ENCODE measurements at regions not wholly inside any gene's neighbourhood (a gene's known extent, or its start where the extent isn't known, plus 50 kb on each side); places are given as distances from the start of the nearest gene placed in this dataset.
"Not testable (repeated sequence)": the region's sequence is repeated elsewhere in the genome, so short reads cannot be mapped to it uniquely, and the experiment has no call there.

DNA sequence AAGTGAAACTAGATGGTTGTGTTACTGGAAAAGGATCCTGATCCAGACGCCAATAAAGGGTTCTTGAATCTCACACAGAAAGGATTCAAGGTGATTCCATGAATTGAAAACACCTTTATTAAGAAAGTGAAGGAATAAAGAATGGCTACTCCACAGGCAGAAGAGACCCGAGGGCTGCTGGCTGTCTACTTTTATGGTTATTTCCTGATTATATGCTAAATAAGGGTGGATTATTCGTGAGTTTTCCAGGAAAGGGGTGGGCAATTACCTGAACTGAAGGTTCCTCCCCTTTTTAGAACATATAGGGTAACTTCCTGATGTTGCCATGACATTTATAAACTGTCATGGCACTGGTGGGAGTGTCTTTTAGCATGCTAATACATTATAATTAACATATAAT lies 50.9 kb upstream of the WARS2 start:
- H3K4me3 Mint-ChIP-seq: no peak overlapping the region
- H3K36me3 Mint-ChIP-seq: peaks cover 28% of the 10 kb centered on the region
- H3K27me3 Mint-ChIP-seq: no peaks in the 10 kb centered on the region
- H3K4me1 Mint-ChIP-seq: peaks cover 0 to 3% (median 2%) of the 10 kb centered on the region in 3 donors
- H3K9me3 Mint-ChIP-seq: peaks cover 0 to 6% (median 5%) of the 10 kb centered on the region in 3 donors
- no peak overlapping the region for H3K27ac Mint-ChIP-seq

- no peak overlapping the region for H3K4me3 Mint-ChIP-seq
- H3K36me3 Mint-ChIP-seq: peaks cover 18% of the 10 kb centered on the region
- no peak overlapping the region for H3K27ac Mint-ChIP-seq
- peaks cover 0 to 2% (median 0%) of the 10 kb centered on the region in 3 donors for H3K9me3 Mint-ChIP-seq
- no peaks in the 10 kb centered on the region for H3K27me3 Mint-ChIP-seq
- H3K4me1 Mint-ChIP-seq: no peaks in the 10 kb centered on the region
Observed at GRCh38 chr1:119204197-119204960, 63.9 kb upstream of the WARS2 start.

- Mint-ChIP-seq H3K4me1 (no peaks in the 10 kb centered on the region), H3K4me3 (no peak overlapping the region)
Observed at GRCh38 chr1:119204961-119205357, 64.5 kb upstream of the WARS2 start.

GRCh38 chr1:119209061-119209460 lies 68.6 kb upstream of the WARS2 start:
- Mint-ChIP-seq H3K27me3 (no peaks in the 10 kb centered on the region), H3K27ac (no peak overlapping the region), H3K4me1 (peaks cover 0 to 2% (median 0%) of the 10 kb centered on the region in 3 donors), H3K9me3 (peaks cover 0 to 1% (median 0%) of the 10 kb centered on the region in 3 donors), H3K36me3 (peaks cover 19% of the 10 kb centered on the region), H3K4me3 (no peak overlapping the region)

More at GRCh38 chr1:119204961-119205357, 64.5 kb upstream of the WARS2 start:
- Mint-ChIP-seq H3K27ac (no peak overlapping the region), H3K9me3 (peaks cover 0 to 2% (median 0%) of the 10 kb centered on the region in 3 donors), H3K27me3 (no peaks in the 10 kb centered on the region), H3K36me3 (peaks cover 18% of the 10 kb centered on the region)

DNA sequence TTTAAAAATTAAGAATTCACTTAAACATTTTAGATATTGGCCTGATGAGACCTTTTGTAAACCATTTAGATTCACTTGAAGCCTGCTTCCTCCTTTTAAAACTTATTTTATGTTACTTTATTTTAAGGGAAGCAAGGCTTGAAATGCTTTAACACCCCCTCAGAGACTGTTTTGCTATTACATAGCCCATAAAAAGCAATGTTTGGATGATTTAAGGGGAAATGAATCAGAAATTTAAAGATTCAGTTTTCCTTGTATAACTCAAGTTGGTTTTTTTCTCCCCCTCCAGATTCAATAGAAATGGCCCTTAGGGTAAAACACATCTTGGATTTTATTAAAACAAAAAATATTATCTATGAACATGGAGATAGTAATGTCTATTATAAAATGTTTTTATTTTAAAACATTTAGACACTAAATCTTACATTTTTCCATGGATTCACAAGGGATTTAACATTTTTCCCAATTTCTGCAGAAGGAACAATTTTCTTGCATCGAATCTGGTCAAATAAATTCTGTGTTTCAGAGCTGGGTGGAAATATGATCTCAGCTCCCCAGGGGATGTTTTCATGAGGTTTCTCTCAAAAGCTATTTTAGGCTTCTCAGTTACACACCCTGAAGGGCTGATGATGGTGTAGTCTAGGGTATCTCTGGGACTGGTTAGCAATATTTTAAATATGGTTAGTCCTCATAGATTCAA lies 69.3 kb upstream of the WARS2 start:
- Mint-ChIP-seq H3K9me3 (peaks cover 0 to 1% (median 0%) of the 10 kb centered on the region in 3 donors), H3K36me3 (peaks cover 19% of the 10 kb centered on the region), H3K27me3 (no peaks in the 10 kb centered on the region), H3K4me1 (peaks cover 0 to 2% (median 0%) of the 10 kb centered on the region in 3 donors), H3K27ac (no peak overlapping the region), H3K4me3 (no peak overlapping the region)

DNA sequence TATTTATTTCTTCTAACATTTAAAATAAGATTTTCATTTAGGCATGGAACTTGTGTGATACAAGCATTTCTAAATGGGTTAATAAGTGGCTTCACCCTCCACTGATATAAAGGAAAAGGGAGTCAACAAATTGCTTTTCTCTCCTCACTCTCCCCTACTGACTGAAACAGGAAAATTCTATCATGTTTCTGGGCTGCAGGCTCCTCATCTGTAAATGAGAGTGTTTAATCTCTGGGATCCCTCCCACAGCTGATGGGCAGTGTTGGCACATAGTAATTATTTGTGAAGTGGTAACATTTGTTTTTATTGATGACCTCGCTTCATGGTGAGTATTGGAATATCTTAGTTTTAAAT lies 69.8 kb upstream of the WARS2 start:
- H3K9me3 Mint-ChIP-seq: peaks cover 0 to 1% (median 0%) of the 10 kb centered on the region in 3 donors
- H3K27me3 Mint-ChIP-seq: no peaks in the 10 kb centered on the region
- peaks cover 0 to 2% (median 0%) of the 10 kb centered on the region in 3 donors for H3K4me1 Mint-ChIP-seq
- H3K36me3 Mint-ChIP-seq: peaks cover 19% of the 10 kb centered on the region
- no peak overlapping the region for H3K4me3 Mint-ChIP-seq
- H3K27ac Mint-ChIP-seq: peak overlapping the region in 1 of 3 donors; percentile 39

DNA sequence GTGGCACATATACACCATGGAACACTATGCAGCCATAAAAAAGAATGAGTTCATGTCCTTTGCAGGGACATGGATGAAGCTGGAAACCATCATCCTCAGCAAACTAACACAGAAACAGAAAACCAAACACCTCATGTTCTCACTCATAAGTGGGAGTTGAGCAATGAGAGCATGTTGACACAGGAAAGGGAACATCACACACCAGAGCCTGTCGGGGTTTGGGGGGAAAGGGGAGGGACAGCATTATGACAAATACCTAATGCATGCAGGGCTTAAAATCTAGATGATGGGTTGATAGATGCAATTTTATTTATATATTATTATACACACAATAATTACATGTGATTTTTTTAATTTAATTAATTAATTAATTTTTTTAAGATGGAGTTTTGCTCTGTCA lies 72.8 kb upstream of the WARS2 start:
- H3K36me3 Mint-ChIP-seq: peaks cover 14% of the 10 kb centered on the region
- not testable (repeated sequence) for H3K4me1 Mint-ChIP-seq, H3K9me3 Mint-ChIP-seq, H3K27me3 Mint-ChIP-seq, H3K4me3 Mint-ChIP-seq, H3K27ac Mint-ChIP-seq

GRCh38 chr1:119214961-119215360 lies 74.5 kb upstream of the WARS2 start:
- H3K9me3 Mint-ChIP-seq, H3K4me3 Mint-ChIP-seq, H3K4me1 Mint-ChIP-seq, H3K27me3 Mint-ChIP-seq, H3K27ac Mint-ChIP-seq: not testable (repeated sequence)
- H3K36me3 Mint-ChIP-seq: peaks cover 13% of the 10 kb centered on the region

GRCh38 chr1:119217309-119217828 lies 76.9 kb upstream of the WARS2 start:
- H3K4me1 Mint-ChIP-seq: peaks cover 5 to 8% (median 7%) of the 10 kb centered on the region in 3 donors
- peaks cover 5% of the 10 kb centered on the region for H3K36me3 Mint-ChIP-seq
- no peaks in the 10 kb centered on the region for H3K27me3 Mint-ChIP-seq
- no peaks in the 10 kb centered on the region for H3K9me3 Mint-ChIP-seq
- no peak overlapping the region for H3K27ac Mint-ChIP-seq
- H3K4me3 Mint-ChIP-seq: no peak overlapping the region

GRCh38 chr1:119219711-119220110 lies 79.3 kb upstream of the WARS2 start:
- H3K27ac Mint-ChIP-seq: no peak overlapping the region
- H3K9me3 Mint-ChIP-seq: no peaks in the 10 kb centered on the region
- H3K4me1 Mint-ChIP-seq: peaks cover 8 to 14% (median 9%) of the 10 kb centered on the region in 3 donors
- no peaks in the 10 kb centered on the region for H3K27me3 Mint-ChIP-seq
- H3K4me3 Mint-ChIP-seq: no peak overlapping the region
- H3K36me3 Mint-ChIP-seq: peaks cover 5% of the 10 kb centered on the region

- Mint-ChIP-seq H3K9me3 (no peaks in the 10 kb centered on the region), H3K27me3 (no peaks in the 10 kb centered on the region), H3K36me3 (peaks cover 5% of the 10 kb centered on the region)
Observed at GRCh38 chr1:119220991-119221390, 80.5 kb upstream of the WARS2 start.

GRCh38 chr1:119222271-119222670 lies 81.8 kb upstream of the WARS2 start:
- H3K27me3 Mint-ChIP-seq: no peaks in the 10 kb centered on the region
- H3K4me1 Mint-ChIP-seq: peaks cover 8 to 13% (median 9%) of the 10 kb centered on the region in 3 donors
- no peaks in the 10 kb centered on the region for H3K9me3 Mint-ChIP-seq
- no peak overlapping the region for H3K27ac Mint-ChIP-seq
- peak overlapping the region in 1 of 4 donors; percentile 70 for H3K4me3 Mint-ChIP-seq
- H3K36me3 Mint-ChIP-seq: peaks cover 3% of the 10 kb centered on the region

More at GRCh38 chr1:119220991-119221390, 80.5 kb upstream of the WARS2 start:
- H3K4me1 Mint-ChIP-seq: peaks cover 8 to 14% (median 9%) of the 10 kb centered on the region in 3 donors
- no peak overlapping the region for H3K27ac Mint-ChIP-seq
- H3K4me3 Mint-ChIP-seq: peak overlapping the region in 1 of 4 donors; percentile 70

GRCh38 chr1:119225265-119225664 lies 84.8 kb upstream of the WARS2 start:
- H3K36me3 Mint-ChIP-seq: peaks cover 3% of the 10 kb centered on the region
- no peaks in the 10 kb centered on the region for H3K9me3 Mint-ChIP-seq
- H3K4me3 Mint-ChIP-seq: no peak overlapping the region
- H3K27ac Mint-ChIP-seq: no peak overlapping the region
- peaks cover 7 to 13% (median 7%) of the 10 kb centered on the region in 3 donors for H3K4me1 Mint-ChIP-seq
- no peaks in the 10 kb centered on the region for H3K27me3 Mint-ChIP-seq

- H3K27ac Mint-ChIP-seq: no peak overlapping the region
- no peaks in the 10 kb centered on the region for H3K9me3 Mint-ChIP-seq
- peaks cover 3% of the 10 kb centered on the region for H3K36me3 Mint-ChIP-seq
- H3K4me1 Mint-ChIP-seq: peaks cover 6 to 13% (median 6%) of the 10 kb centered on the region in 3 donors
- no peaks in the 10 kb centered on the region for H3K27me3 Mint-ChIP-seq
- H3K4me3 Mint-ChIP-seq: no peak overlapping the region
Observed at GRCh38 chr1:119225831-119226230, 85.4 kb upstream of the WARS2 start.

DNA sequence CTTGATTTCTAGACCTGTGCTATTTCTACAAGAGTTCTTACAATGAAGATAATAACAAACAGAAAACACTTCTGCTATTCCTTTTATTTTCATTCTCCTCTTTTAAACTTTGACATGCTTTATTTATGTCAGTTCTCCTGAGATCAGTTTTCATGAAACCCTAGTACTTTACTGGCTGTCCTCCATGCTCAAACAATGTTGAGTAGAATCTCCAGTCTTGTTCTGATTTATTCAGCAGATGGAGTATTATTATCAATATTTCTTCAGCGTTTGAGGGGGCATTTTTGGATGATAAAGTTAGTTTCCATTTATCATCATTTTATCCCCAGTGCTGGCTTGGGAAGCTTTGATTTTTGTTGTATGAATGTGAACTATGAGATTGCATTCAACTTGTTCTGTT lies 85.9 kb upstream of the WARS2 start:
- peaks cover 4% of the 10 kb centered on the region for H3K36me3 Mint-ChIP-seq
- peaks cover 6 to 13% (median 6%) of the 10 kb centered on the region in 3 donors for H3K4me1 Mint-ChIP-seq
- H3K9me3 Mint-ChIP-seq: no peaks in the 10 kb centered on the region
- H3K4me3 Mint-ChIP-seq: no peak overlapping the region
- H3K27me3 Mint-ChIP-seq: no peaks in the 10 kb centered on the region
- H3K27ac Mint-ChIP-seq: no peak overlapping the region
